Suprapubic skin (tissue), 4 donors: ENCODE measurements at regions not wholly inside any gene's neighbourhood (a gene's known extent, or its start where the extent isn't known, plus 50 kb on each side); places are given as distances from the start of the nearest gene placed in this dataset.

Experiments used
- CTCF ChIP-seq, 2 donors: fragments of 200-600 bp in 1 of 2; fragments of 450-650 bp in 1 of 2; sonication (generic) in 1 of 2; IDR thresholded peaks; one replicate each; pipeline ENCODE4 v1.5.1; 2016 to 2019; ENCODE audit warnings: antibody characterized with exemption in 2 of 2, mild to moderate bottlenecking in 1 of 2, moderate library complexity in 1 of 2
- EP300 ChIP-seq: sonication (generic); formaldehyde crosslinking; IDR thresholded peaks from one replicate; pipeline ENCODE4 v1.6.1; 2017; ENCODE audit warnings: antibody characterized with exemption
- POLR2AphosphoS5 ChIP-seq, 3 donors: sonication (generic); formaldehyde crosslinking; IDR thresholded peaks; one replicate each; pipeline ENCODE4 v1.6.1; 2017; ENCODE audit warnings: antibody characterized with exemption in 3 of 3

GRCh38 chr15:93474728-93475127, 385.7 kb upstream of the RGMA start:
- TF ChIP-seq CTCF (IDR thresholded peaks at IDR 0.05): no peak
- TF ChIP-seq POLR2AphosphoS5 (IDR thresholded peaks at IDR 0.05): no peak
- no peak for TF ChIP-seq EP300
